DOHH2 (cell line): ENCODE measurements at regions not wholly inside any gene's neighbourhood (a gene's known extent, or its start where the extent isn't known, plus 50 kb on each side); places are given as distances from the start of the nearest gene placed in this dataset.

Experiments
- EZH2phosphoT487 ChIP-seq: fragments of 200-600 bp; sonication (generic); IDR thresholded peaks from 2 replicates; pipeline ENCODE4 v1.6.1; 2017; ENCODE audit warnings: borderline replicate concordance, mild to moderate bottlenecking, antibody characterized with exemption, low read length, moderate library complexity, mixed read lengths
- TF ChIP-seq, protein P1 (sequence below): fragments of 200-600 bp; sonication (generic); IDR thresholded peaks from one replicate; pipeline ENCODE4 v1.5.1; 2014; ENCODE audit warnings: antibody characterized with exemption, mild to moderate bottlenecking, low read depth, low read length; ENCODE audit not compliant: poor library complexity, severe bottlenecking

DNA sequence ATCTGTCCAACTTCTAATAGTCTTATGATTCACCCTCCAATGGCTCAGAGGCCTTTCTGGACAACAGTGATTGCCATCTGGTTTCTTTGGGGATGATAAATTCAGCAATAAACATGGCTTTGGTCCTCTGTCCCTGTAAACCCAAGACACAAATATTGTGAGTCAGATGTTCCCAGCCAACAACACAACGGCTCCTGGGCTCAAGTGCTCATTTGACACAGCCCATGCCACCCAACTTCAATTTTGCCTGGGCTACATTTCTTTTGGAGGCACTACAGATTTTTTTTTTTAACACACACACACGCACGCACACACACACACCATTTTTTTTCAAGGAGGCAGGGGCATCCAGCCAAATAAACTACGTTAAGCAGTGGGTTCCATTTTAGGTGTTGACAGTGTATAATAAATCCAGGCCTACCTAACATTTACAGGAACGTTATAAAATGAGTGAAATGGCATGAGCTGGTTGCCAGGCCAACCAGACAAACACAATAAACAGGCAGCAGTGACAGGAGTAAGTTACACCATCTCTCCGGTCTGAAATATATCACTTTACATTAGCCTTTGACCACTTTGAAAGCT, 939.9 kb upstream of the SOX9 start:
- TF ChIP-seq, protein P1, sequence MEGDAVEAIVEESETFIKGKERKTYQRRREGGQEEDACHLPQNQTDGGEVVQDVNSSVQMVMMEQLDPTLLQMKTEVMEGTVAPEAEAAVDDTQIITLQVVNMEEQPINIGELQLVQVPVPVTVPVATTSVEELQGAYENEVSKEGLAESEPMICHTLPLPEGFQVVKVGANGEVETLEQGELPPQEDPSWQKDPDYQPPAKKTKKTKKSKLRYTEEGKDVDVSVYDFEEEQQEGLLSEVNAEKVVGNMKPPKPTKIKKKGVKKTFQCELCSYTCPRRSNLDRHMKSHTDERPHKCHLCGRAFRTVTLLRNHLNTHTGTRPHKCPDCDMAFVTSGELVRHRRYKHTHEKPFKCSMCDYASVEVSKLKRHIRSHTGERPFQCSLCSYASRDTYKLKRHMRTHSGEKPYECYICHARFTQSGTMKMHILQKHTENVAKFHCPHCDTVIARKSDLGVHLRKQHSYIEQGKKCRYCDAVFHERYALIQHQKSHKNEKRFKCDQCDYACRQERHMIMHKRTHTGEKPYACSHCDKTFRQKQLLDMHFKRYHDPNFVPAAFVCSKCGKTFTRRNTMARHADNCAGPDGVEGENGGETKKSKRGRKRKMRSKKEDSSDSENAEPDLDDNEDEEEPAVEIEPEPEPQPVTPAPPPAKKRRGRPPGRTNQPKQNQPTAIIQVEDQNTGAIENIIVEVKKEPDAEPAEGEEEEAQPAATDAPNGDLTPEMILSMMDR: no peak
- TF ChIP-seq EZH2phosphoT487: no peak
